CD4-positive, alpha-beta T cell treated with Interleukin-2 at 100 ng/mL for 4 hours (primary cell): ENCODE measurements at regions not wholly inside any gene's neighbourhood (a gene's known extent, or its start where the extent isn't known, plus 50 kb on each side); places are given as distances from the start of the nearest gene placed in this dataset.
"Not testable (repeated sequence)": the region's sequence is repeated elsewhere in the genome, so short reads cannot be mapped to it uniquely, and the experiment has no call there.

Source experiments
- DNase-seq: peaks from one replicate; pipeline ENCODE4 v3.0.0-alpha.2; 2020; ENCODE audit warnings: low spot score

DNA sequence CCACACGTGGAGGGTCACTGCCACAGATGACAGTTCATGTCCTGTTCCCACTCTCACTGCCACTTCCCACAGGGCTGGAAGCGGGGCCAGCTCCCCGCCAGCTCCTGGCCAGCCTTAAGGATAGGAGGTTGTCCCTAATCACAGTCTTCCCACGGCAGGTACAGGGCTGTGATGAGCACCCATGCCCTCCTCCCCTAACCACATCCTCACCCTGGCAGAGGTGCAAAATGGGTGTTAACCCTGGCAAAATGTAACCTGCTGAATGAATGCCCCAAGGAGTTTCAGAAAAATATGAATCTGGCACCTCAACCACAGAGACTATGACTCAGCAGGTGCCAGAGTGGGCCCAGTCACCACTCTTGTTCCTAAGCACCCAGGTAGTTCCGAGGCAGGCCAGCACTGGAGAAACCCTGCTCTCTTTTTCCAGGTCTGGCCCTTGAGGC is 185.1 kb upstream of the TPM1 start:
- peak; percentile 18 for DNase-seq

DNA sequence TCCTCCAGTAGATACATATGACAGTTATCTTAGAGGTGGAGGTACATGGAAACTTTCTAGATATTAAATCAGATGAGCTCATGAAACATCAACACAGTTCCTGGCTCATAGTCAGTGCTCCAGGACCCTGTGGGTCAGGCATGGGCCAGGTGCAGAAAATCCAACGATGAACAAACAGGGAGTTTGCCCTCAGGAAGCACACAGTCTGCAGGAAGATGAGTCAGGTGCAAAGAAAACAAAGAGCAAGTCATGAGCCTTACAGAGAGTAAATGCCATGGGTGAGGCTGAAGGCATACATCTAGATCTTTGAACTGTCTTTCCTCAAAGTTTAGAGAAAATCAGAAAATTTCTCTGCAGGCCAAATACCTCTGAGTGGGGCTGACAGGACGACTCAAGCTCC is 184.2 kb upstream of the TPM1 start:
- DNase-seq = no peak

DNA sequence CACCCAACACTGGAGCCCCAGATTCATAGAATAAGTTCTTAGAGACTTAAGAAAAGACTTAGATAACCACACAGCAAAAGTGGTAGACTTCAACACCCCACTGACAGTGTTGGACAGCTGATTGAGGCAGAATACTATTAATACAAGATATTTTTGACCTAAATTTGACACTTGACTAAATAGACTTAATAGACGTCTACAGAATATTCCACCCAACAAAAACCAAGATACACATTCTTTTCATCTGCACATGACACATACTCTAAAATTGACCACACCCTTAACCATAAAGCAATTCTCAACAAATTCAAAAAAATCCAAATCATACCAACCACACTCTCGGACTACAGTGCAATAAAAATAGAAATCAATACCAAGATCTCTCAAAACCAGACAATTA is 179.8 kb upstream of the TPM1 start:
- no peak for DNase-seq

DNA sequence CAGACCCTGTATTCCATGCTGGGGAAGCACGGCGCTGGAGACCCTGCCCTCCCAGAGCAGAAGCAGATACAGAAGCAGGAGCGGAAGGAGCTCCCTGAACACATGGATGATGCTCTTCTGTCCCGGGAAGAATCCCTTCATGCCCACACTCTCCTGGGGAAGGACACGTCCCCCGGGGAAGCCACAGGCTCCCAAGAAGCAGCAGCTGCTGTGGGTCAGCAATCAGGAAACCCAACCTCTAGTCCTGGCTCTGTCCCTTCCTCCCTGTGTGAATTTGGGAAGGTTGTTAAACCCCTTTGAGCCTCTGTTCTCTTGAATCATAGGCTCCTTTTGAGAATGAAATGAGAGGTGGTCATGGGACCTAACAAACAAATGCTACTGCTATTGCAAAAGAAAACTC is 176.2 kb upstream of the TPM1 start:
- no peak for DNase-seq

DNA sequence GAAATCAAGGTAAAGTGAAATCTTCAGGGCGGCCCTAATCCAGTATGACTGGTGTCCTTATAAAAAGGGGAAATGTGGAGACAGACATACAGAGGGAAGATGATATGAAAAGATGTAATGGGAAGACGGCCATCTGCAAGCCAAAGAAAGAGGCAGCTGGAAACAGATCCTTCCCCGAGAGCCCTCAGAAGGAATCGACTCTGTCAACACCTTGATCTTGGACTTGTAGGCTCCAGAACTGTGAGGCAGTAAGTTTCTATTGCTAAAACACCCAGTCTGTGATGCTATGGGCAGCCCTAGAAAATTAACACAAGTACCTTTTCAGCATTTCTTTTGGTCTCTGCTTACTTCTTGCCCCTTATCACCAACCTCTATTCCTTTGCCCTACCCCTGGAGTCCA is 174.7 kb upstream of the TPM1 start:
- no peak for DNase-seq

DNA sequence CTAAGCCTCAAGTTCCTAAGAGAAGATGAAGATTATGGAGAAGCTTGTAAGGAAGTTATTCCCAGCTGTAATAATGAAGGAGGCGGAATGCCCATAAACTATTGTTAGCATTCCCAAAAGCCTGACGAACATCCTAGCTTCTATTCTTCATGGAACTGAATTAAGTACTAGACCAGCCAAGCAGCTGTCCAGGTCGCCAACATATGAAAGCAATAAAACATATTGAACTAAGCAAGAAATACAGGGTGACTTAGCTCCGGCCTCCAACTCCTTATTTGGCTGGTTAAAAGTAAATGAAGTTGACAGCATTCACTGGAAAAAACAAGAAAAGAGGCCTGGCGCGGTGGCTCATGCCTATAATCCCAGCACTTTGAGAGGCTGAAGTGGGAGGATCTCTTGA is 174.0 kb upstream of the TPM1 start:
- no peak for DNase-seq

DNA sequence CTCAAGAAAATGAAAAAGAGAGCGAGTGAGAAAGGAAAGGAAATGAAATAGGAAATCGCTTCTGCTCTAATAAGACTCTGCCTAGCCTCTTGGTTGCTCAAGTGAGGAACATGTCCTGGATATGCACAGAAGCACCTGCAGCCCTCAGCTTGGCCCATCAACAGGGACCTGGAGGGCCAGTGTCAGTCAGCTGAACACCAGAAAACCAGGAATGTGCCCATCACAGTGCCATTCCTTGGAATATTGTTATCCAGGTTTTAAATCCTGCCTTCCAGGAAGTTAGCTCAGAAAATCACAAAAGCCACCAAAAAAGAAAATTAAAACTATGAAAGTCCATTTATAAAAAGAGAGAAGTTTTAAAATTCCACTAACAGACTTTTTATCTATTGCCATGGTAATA is 173.4 kb upstream of the TPM1 start:
- DNase-seq = no peak

DNA sequence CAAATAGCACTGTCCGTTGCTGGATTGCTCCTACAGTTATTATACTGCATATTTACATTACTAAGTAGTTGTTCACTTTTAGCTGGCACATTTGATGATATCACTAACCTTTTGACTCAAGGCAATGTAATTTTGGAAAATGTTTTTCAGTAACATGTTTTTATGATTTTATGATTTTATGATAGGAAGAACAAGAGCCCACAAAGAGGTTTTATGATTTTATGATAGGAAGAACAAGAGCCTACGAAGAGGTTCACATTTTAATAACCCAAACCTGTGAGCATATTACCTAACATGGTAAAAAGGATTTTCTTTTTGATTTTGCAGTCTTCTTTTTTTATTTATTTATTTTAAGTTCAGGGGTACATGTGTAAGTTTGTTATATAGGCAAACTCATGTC is 172.3 kb upstream of the TPM1 start:
- DNase-seq = no peak

DNA sequence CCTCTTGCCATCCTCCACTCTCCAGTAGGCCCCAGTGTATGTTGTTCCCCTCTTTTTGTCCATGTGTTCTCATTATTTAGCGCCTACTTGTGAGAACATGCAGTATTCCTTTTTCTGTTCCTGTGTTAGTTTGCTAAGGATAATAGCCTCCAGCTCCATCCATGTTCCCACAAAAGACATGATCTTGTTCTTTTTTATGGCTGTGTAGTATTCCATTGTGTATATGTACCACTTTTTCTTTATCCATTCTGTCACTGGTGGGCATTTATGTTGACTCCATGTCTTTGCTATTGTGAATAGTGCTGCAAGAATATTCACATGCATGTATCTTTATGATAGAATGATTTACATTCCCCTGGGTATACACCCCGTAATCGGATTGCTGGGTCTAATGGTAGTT is 171.8 kb upstream of the TPM1 start:
- not testable (repeated sequence) for DNase-seq

DNA sequence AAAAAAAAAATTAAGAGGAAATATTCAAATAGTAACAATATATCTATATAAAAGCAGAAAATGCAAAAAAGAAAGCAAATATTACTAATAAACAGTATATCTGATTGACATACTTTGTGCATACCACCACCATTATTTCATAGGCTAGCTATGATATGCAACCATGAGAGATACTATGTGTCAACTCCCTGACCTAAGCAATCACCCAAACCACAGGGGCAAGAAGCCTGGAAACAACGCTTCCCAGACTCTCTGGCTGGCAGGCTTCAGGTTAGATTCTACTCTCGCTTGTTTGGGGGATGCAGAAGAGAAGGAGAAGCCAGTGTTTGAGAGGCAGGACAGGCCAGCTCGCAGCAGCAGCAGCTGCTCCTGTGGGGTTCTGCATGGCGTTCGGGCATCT is 169.3 kb upstream of the TPM1 start:
- no peak for DNase-seq

DNA sequence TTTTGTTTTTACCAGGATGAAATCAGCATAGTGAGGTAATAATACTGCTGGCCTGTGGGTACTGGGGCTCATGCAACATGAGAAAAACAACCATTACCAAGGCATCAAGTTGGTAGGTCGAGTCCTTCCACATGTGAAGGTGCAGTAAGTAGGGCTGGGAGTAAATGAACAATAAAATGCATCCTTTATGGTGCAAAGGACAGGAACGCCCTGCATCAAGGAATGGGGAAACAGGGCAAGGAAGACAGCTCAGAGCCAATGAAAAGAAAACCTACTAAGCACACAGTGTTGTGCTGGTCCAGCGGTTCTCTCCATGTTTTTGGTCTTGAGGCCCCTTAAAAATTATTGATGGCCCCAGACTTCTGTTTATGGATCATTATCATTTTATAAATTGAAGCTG is 168.5 kb upstream of the TPM1 start:
- DNase-seq = no peak

DNA sequence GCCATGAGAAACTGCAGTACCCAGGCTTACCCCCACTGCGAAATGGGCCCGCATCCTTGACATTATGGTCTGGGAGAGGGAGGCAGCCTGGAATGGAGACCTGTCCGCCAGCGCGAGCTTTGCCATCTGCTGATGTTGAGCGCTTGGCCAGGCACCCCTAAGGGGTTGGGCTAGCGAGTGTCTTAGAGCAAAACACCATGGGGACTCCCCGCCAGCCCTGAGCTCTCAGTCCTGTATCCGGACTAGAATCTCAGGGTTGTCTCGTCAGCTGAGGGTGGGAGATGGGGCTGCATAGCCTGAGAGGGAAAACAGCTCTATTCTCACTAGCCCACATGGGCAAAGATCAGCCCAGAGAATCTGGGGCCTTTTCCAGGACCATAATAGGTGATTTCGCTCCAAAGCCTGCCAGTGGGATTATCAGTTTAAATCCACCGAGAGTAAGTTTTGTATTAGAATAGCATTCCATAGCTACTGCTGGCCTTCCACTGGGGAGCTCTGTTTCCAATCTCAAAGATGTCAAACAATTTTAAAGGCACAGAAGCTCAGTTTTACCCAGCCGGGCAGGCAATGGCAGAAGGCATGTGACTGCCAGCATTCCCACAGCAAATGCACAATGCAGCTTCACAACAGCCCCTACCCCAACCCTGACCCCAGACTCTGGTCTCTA is 167.5 kb upstream of the TPM1 start:
- no peak for DNase-seq

DNA sequence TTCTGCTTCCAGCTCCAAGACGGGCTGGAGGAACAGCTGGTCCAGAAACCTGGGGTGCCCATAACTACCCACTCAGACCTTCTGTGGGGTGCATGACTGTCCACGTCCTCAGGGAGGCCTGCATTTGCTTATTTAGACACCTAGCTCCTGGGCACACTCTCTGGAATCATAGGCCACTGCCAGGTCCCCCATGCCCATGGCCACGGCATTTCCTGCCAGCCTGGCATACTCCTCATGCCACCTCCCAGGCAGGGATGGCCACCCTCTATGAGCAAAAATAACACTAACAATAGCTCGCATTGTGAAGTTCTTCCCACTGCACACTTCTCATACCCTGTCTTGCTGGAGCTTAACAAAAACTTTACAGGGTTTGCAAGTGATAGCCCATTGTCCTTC is 166.9 kb upstream of the TPM1 start:
- no peak for DNase-seq

DNA sequence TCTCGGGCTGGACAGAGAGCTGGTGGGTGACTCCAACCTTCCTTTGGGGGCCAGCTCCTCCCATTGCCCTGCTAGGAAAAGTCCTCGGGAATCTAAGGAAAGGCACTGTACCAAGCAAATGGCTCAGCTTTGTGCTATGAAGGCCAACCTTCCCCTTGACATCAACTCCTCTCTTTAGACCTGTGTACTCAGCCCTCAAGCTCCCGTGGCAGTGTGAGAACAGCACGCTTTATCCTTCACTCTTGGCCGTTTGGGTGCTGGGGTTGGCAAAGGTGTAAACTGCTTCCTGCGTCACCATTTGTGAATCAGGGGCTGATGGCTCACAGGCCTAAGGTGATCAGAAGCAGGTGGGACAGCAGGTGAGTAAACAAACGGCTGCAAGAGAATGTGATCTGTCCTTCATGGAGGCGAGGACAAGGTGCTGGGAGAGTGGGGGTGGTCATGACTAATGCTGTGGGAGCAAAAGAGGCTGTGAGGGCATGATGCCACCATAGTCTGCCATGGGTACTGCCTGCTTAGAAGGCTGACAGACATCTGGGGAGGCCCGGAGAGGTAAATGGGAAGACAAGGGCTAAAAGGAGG is 165.2 kb upstream of the TPM1 start:
- no peak for DNase-seq

DNA sequence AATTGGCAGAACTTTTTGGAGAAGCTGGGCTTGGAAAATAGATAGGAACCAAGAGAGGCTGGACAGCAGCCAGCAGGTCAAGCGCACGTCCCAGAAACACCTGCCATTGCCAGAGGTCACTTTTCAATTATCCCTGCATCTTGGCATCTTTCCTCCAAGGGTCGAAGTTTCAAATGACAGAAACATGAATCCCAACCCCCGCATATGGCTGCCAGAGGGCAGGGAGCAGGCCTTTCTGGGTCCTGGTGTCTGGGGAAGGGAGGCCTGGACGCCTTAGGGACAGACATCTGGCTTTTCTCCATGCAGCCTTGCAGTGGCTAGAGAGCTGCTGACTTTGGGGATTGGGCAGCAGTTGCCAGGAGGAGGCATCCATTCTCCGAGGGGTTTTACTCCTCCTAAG is 164.5 kb upstream of the TPM1 start:
- DNase-seq = no peak

DNA sequence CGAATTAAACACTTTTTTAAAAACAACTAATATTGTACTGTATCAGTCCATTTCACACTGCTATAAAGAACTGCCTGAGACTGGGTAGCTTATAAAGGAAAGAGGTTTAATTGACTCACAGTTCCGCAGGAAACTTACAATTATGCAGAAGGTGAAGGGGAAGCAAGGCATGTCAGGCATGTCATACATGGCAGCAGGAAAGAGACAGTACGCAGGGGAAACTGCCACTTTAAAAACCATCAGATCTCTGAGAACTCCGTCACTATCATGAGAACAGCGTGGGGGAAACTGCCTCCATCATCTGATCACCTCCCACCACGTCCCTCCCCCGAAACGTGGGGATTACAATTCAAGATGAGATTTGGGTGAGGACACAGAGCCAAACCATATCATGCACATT is 162.8 kb upstream of the TPM1 start:
- DNase-seq = no peak

DNA sequence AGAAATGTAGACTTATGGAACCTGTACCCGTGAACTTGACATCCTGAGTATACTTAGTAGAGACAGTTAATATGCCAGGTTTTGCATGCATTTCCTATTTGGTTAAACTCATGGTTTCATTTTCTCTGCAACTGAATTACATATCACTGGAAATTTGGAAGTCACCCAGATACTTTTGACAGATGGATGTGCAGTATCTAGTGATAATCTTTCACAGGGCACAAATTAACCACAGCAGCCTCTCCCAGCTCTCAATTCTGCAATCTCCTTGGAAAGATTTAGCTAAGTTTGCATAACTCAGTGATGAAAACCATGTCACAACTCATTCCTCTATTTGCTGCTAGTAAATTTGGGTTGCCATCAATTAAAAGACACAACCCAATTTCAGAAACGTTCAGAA is 162.3 kb upstream of the TPM1 start:
- no peak for DNase-seq

DNA sequence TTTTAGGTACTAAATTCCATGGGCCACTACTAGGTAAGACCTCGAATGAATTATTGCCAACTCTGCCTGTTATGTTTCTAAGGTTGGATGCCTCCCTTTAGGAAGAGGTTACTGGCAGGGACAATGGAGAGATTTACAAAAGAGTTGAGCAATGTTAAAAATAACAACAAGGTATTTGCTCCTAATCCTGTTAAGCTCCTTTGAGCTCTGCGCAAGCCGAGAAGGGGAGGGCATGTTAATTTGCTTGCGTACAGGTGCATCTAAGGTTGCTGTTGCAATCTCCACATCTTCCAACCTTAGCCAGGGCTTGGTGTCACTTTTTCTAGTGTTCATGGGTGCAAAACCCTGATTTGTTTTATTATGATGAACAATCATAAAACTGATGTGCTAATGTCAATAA is 161.5 kb upstream of the TPM1 start:
- DNase-seq = no peak

DNA sequence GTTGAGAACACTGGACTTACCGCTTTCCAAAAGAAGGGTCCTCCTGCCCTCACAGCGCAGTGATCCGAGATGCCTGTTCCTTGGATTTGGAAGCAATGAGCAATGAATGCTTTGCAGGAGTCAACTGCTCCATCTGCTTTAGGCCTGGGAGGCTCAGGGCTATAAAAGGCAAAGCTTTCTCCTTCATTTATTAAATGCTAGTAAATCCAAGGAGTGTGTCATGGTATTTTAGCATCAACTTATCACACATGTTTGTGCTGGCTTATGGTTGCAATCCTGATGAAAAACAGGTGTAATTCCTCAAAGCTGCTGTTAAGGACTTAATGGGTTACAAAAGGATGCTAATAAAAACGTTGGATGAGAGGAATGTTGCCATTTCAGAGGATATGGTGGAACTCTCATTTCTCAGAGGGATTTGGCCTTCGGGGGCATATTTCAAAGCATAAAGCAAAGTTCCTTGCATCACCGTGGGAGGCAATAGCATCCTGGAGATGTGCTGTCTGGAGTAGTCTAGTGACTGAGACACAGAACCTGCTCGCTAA is 158.5 kb upstream of the TPM1 start:
- DNase-seq = no peak

DNA sequence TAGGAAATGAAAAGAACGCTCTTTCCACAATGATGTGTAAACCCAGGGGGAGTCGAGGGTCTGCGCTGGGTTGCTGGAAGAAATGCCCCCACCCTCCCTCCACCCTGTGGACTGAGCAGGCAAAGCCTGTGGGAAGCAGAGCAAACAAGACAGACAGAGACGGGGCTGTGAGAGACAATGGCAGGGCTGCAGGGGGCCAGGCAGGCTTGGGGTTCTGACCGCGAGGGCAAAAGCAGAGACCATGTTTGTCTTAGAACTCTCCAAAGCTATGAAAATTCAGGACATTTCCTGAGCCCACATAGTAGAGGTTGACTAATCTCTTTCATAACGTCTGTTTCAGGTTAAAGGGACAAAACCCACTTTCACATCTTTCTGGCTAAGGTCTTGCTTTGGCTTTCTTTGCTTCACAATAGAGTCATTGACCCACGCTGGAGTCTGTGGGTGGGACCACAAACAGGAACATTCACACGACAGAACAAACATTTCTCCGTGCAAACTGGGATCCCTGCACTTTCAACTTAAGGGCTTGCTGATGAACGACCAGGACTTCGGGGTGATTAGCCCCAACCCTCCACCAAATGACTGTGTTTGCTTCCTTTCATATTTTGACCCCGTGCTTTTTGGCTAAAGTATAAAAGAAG is 156.0 kb upstream of the TPM1 start:
- DNase-seq = no peak

DNA sequence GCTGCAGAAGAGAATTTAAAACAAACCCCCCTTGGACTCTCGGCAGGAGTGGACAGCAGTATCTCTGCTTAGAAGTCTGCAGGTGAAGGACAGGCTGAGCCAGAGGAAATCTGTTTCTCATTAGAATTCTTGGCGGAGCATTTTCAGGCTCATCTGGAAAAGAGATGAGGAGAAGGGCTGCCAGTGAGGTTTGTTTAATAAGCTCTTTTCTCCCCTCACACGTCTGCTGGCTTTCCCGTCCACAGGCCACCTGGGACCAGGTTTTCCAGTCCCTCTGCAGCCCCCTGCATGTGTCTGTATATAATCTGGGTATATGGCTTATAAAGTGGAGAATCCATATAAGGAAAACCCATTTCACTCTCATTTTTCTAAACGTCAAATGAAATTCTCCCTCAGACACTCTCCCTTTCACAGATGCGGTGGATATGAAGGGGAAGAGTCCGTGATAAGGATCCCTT is 155.4 kb upstream of the TPM1 start:
- no peak for DNase-seq

DNA sequence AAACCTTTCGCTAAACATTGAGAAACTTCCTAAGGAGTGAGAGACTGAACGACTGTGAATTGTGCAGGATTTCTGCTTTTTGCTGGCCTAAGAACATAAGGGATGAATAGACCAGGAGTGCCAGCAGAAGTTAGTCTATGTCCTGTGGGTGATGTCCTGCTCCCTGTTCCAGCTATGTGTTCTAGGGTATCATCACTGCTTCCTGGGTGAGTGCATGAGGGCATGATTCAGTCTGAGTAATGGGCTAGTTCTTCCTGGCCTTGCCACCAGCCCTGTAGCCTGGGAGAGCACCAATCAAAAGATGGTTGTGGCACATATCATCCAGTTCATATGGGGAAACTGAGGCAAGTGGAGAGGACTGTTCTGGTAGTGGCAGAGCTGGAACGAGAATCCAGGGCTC is 153.9 kb upstream of the TPM1 start:
- no peak for DNase-seq

DNA sequence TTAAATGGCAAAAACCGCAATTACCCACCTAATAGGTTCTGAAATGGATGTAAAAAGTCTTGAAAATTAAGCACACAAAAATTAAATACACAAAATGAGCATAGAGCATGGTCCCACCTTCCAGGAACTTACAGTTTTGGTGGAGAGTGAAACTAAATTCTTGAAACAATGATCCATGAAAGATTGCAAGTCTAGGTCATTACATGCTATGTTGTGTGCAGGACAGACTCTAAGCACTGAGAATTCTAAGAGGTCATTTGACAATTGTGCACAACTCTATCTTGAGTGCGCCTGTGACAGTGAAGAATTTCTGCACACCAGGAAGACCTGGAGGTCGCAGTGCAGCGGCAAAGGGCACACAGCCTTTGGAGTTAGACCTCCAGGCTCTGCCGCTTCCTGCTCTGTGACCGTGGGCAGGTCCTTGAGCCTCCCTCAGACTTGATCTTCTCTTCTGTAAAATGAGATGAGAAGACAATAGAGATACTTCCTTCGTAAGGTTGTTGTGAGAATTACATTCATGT is 153.3 kb upstream of the TPM1 start:
- no peak for DNase-seq
